ENCODE measurements at regions not wholly inside any gene's neighbourhood (a gene's known extent, or its start where the extent isn't known, plus 50 kb on each side); places are given as distances from the start of the nearest gene placed in this dataset.

GRCh38 chr5:135196483-135196882 lies 162.5 kb upstream of the PITX1 start:
- WGBS, result 82% methylated on average over 1 of the region's 1 CpG
- H3K27me3 ChIP-seq, result peaks cover 16% of the 10 kb centered on the region
- no peak overlapping the region for H3K27ac ChIP-seq
- no peaks in the 10 kb centered on the region for H3K9me3 ChIP-seq
- no peak overlapping the region for H3K4me3 ChIP-seq
- peaks cover 2% of the 10 kb centered on the region for H3K4me1 ChIP-seq
- no peak for DNase-seq (ENCODE audit: low spot score in 2 of 2)
- TF ChIP-seq EP300 (IDR thresholded peaks at IDR 0.05) (no peak), CTCF (IDR thresholded peaks at IDR 0.05) (no peak), POLR2A (IDR thresholded peaks at IDR 0.05) (no peak), POLR2AphosphoS5 (IDR thresholded peaks at IDR 0.05) (no peak)
- no peaks in the 10 kb centered on the region for H3K36me3 ChIP-seq

GRCh38 chr5:135195270-135195608 lies 161.2 kb upstream of the PITX1 start:
- H3K4me3 ChIP-seq, result no peak overlapping the region
- H3K27ac ChIP-seq, result no peak overlapping the region
- DNase-seq (ENCODE audit: low spot score in 2 of 2), result no peak
- H3K27me3 ChIP-seq, result peaks cover 28% of the 10 kb centered on the region
- H3K36me3 ChIP-seq, result no peaks in the 10 kb centered on the region
- no peak for TF ChIP-seq POLR2A (IDR thresholded peaks at IDR 0.05)
- TF ChIP-seq POLR2AphosphoS5 (IDR thresholded peaks at IDR 0.05), result no peak
- TF ChIP-seq EP300 (IDR thresholded peaks at IDR 0.05), result no peak
- no peak for TF ChIP-seq CTCF (IDR thresholded peaks at IDR 0.05)
- no peaks in the 10 kb centered on the region for H3K9me3 ChIP-seq
- WGBS, result 70% methylated on average over 3 of the region's 3 CpGs
- peaks cover 8% of the 10 kb centered on the region for H3K4me1 ChIP-seq

- whole genome bisulfite sequencing, result 60% methylated on average over 4 of the region's 4 CpGs
- no peak overlapping the region for H3K27ac ChIP-seq
- H3K27me3 ChIP-seq, result peaks cover 33% of the 10 kb centered on the region
- peaks cover 8% of the 10 kb centered on the region for H3K4me1 ChIP-seq
- TF ChIP-seq POLR2AphosphoS5 (IDR thresholded peaks at IDR 0.05), result no peak
- TF ChIP-seq POLR2A (IDR thresholded peaks at IDR 0.05), result no peak
- no peak for TF ChIP-seq EP300 (IDR thresholded peaks at IDR 0.05)
- no peak for TF ChIP-seq CTCF (IDR thresholded peaks at IDR 0.05)
- no peaks in the 10 kb centered on the region for H3K36me3 ChIP-seq
- no peak for DNase-seq (ENCODE audit: low spot score in 2 of 2)
- H3K4me3 ChIP-seq, result no peak overlapping the region
- H3K9me3 ChIP-seq, result no peaks in the 10 kb centered on the region
These were observed 160.7 kb upstream of the PITX1 start for GRCh38 chr5:135194573-135195269.

- peaks cover 33% of the 10 kb centered on the region for H3K27me3 ChIP-seq
- no peak for TF ChIP-seq EP300 (IDR thresholded peaks at IDR 0.05)
- no peak for TF ChIP-seq POLR2AphosphoS5 (IDR thresholded peaks at IDR 0.05)
- TF ChIP-seq CTCF (IDR thresholded peaks at IDR 0.05), result no peak
- TF ChIP-seq POLR2A (IDR thresholded peaks at IDR 0.05), result no peak
- H3K27ac ChIP-seq, result no peak overlapping the region
- H3K4me1 ChIP-seq, result peaks cover 8% of the 10 kb centered on the region
- no peaks in the 10 kb centered on the region for H3K9me3 ChIP-seq
- H3K4me3 ChIP-seq, result no peak overlapping the region
- no peaks in the 10 kb centered on the region for H3K36me3 ChIP-seq
- WGBS, result 97% methylated on average over 2 of the region's 2 CpGs
- no peak for DNase-seq (ENCODE audit: low spot score in 2 of 2)
These were observed 160.1 kb upstream of the PITX1 start for GRCh38 chr5:135194126-135194488.

GRCh38 chr5:135193213-135194125 lies 159.4 kb upstream of the PITX1 start:
- Histone ChIP-seq H3K27ac (no peak overlapping the region), H3K36me3 (no peaks in the 10 kb centered on the region), H3K4me3 (no peak overlapping the region), H3K9me3 (no peaks in the 10 kb centered on the region), H3K4me1 (peaks cover 8% of the 10 kb centered on the region), H3K27me3 (peaks cover 33% of the 10 kb centered on the region)
- WGBS, result 73% methylated on average over 8 of the region's 8 CpGs
- TF ChIP-seq CTCF (IDR thresholded peaks at IDR 0.05), result no peak
- no peak for TF ChIP-seq POLR2A (IDR thresholded peaks at IDR 0.05)
- no peak for DNase-seq (ENCODE audit: low spot score in 2 of 2)
